AG08395 (cell line): ENCODE measurements at regions not wholly inside any gene's neighbourhood (a gene's known extent, or its start where the extent isn't known, plus 50 kb on each side); places are given as distances from the start of the nearest gene placed in this dataset.
"Not testable (repeated sequence)": the region's sequence is repeated elsewhere in the genome, so short reads cannot be mapped to it uniquely, and the experiment has no call there.

ENCODE experiments used
- DNase-seq: peaks from one replicate; pipeline ENCODE4 v3.0.0; 2012; ENCODE audit warnings: mixed read lengths, low spot score

GRCh38 chr3:170705131-170705530 lies 119.3 kb upstream of the SLC7A14 start:
- DNase-seq: no peak

- peak; percentile 86 for DNase-seq
Measured at GRCh38 chr3:170703121-170703588, 117.3 kb upstream of the SLC7A14 start.

GRCh38 chr3:170701696-170702678 lies 116.1 kb upstream of the SLC7A14 start:
- peak; percentile 15 for DNase-seq

- DNase-seq: no peak
Measured at GRCh38 chr3:170700054-170700404, 114.2 kb upstream of the SLC7A14 start.

GRCh38 chr3:170699158-170700053 lies 113.5 kb upstream of the SLC7A14 start:
- no peak for DNase-seq

GRCh38 chr3:170697908-170698307 lies 112.0 kb upstream of the SLC7A14 start:
- no peak for DNase-seq

GRCh38 chr3:170697131-170697530 lies 111.3 kb upstream of the SLC7A14 start:
- no peak for DNase-seq

GRCh38 chr3:170695486-170696064 lies 109.7 kb upstream of the SLC7A14 start:
- DNase-seq: no peak

- DNase-seq: no peak
Measured at GRCh38 chr3:170692720-170693119, 106.8 kb upstream of the SLC7A14 start.

- DNase-seq: no peak
Measured at GRCh38 chr3:170690661-170690981, 104.7 kb upstream of the SLC7A14 start.

- peak; percentile 56 for DNase-seq
Measured at GRCh38 chr3:170689893-170690660, 104.2 kb upstream of the SLC7A14 start.

- peak; percentile 94 for DNase-seq
Measured at GRCh38 chr3:170689296-170689829, 103.5 kb upstream of the SLC7A14 start.

GRCh38 chr3:170688222-170688621 lies 102.3 kb upstream of the SLC7A14 start:
- not testable (repeated sequence) for DNase-seq

GRCh38 chr3:170680593-170680992 lies 94.7 kb upstream of the SLC7A14 start:
- no peak for DNase-seq

GRCh38 chr3:170679190-170679589 lies 93.3 kb upstream of the SLC7A14 start:
- DNase-seq: no peak

GRCh38 chr3:170670504-170670903 lies 84.6 kb upstream of the SLC7A14 start:
- no peak for DNase-seq

GRCh38 chr3:170662986-170663385 lies 77.1 kb upstream of the SLC7A14 start:
- not testable (repeated sequence) for DNase-seq

- DNase-seq: no peak
Measured at GRCh38 chr3:170660139-170660538, 74.3 kb upstream of the SLC7A14 start.

GRCh38 chr3:170657312-170657711 lies 71.4 kb upstream of the SLC7A14 start:
- no peak for DNase-seq

- no peak for DNase-seq
Measured at GRCh38 chr3:170656284-170656683, 70.4 kb upstream of the SLC7A14 start.

- DNase-seq: no peak
Measured at GRCh38 chr3:170653801-170654200, 67.9 kb upstream of the SLC7A14 start.
